ENCODE measurements at regions not wholly inside any gene's neighbourhood (a gene's known extent, or its start where the extent isn't known, plus 50 kb on each side); places are given as distances from the start of the nearest gene placed in this dataset.
A peak's percentile ranks its signal among the peaks of the same experiment; 100 is the strongest.
"Not testable (repeated sequence)": the region's sequence is repeated elsewhere in the genome, so short reads cannot be mapped to it uniquely, and the experiment has no call there.

DNA sequence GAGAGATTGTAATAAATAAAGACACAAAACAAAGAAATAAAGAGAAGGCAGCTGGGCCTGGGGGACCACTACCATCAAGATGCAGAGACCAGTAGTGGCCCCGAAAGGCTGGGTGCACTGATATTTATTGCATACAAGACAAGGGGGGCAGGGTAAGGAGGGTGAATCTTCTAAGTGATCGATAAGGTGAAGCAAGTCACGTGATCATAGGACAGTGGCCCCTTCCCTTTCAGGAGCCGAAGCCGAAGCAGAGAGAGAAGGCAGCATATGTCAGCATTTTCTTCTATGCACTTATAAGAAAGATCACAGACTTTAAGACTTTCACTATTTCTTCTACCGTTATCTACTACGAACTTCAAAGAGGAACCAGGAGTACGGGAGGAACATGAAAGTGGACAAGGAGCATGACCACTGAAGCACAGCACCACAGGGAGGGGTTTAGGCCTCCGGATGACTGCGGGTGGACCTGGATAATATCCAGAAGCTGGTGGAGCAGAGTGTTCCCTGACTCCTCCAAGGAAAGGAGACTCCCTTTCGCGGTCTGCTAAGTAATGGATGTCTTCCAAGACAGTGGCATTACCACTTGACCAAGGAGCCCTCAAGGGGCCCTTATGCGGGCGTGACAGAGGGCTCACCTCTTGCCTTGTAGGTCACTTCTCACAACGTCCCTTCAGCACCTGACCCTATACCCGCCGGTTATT is 126.4 kb downstream of the RBM46 start:
- not testable (repeated sequence) for DNase-seq

DNA sequence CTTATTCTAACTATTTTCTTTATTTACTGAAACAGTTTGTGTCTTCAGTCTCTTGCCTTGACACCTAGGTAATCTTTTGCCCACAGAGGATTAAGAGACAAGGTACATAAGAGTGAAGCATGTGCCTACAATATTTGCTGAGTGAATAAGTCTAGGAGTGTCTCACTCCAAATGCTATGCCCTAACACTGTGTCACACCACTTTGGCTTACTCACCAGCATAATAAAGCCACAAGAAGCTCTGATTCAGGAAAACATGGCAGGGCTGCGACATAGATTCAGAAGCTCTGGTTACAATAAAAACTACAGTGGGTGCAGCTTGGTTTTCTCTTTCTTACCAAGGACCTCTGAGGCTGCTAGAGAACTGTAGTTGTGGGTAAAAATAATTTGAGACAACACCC is 127.1 kb downstream of the RBM46 start:
- DNase-seq: no peak

DNA sequence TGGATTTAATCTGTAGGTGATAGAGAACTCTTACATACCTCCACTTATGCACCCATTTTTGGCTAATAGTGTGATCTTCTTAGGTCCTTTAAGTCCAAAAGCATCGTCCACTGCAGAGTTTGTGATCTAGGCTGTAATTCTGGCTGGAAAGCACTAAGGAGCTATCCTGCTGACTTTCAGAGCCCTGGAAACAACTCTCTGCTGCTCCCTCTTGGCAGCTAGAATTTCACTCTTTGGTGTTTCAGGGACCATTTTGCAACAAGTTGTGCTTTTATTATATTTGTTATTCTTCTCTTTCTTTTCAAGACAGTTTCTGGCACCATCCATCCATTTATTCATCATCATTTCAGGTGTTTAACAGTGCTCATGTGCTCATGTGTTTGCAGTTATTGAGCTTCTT is 130.0 kb downstream of the RBM46 start:
- no peak for DNase-seq

DNA sequence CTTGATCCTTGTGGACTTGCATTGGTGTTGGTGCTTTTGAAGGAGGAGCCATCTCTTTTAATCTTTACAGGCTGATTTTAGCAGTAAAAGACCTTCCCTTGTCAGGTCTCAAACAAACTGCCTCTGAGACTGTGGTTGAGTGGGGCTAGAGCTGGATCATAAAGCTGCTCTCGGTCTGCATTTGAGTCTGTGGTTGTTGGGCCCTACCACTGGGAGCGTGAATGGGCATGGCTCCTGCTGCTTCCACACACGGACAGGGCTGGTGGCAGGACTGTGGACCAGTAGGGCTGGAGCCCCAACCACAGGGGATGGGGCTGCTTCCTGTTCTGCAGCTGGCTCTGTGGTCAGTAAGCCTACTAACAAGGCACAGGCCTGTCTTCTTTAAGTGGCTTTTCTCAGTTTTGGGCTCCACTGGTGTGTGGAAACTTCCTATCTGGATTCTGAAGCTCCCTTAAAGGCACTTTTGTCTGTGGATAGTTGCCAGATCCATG is 130.6 kb downstream of the RBM46 start:
- DNase-seq: no peak

DNA sequence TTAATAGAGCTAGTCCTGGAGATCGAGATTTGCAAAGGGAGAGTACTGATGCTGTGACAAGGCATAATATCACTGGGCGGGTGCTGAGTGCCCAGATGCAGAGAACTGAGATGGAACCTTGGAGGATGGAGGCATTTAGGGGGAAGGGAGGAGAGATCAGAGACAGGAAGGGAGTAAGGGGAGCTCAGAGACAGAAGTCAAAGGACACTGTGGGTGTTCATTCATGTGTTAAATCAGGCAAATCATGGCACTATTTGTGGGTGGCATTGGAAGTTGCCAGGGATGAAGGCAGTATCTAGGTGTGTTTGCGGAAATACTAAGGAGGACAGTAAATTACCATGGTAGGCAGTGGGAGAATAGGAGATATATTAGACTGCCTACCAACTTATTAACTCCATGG is 135.0 kb downstream of the RBM46 start:
- no peak for DNase-seq

DNA sequence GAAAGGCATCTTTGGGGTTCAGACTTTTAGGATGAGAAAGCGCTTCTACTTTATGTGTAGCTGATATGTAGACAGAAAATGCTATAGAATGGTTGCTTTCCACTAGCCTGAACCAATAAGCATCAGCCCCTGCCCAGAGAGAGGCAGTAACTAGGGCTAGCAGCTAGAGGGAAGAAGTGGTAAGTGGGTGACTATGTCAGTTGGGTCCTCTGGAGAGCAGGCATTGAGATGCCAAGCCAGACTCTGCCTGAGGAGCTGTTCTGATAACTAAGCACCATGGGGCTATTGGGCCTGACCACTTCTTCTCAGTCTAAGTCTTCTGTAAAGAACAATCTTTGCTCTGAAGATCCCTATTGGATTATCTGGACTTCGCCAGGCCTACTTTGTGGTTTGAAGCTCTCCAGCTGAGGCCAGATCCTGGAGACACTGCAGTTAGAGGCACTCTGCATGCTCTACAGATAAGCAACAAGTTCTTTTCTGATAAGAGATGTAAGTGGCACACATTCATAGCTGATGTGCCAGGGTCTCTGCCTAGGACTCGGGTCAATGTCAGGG is 146.1 kb downstream of the RBM46 start:
- no peak for DNase-seq

DNA sequence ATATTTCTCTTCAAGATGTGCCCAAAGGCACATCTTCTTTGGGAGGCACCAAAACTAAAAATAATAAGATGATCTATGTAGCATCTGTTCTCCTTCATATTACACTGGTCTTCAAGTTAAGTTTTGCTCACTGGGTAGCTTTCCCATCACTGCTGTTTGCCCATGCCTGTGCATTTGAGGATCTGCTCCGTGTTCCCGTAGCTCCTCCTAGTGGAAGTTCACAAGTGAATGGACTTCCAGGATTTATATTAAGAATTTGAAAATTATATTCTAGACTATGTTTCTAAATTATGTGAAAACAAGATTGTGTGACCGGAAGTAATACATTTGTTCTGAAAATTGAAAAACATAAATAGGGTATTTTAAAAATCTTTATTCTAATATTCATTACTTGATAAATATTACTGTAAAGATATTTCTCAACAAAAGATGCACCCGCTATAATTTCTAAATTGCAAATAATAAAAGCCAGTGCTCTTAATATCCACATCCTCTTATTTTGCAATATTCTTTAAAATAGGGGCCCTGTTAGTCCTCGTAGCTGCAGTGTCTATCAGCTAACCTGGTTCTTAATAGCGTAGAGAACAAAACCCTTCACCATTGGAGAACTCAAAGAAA is 147.7 kb downstream of the RBM46 start:
- peak; percentile 3 for DNase-seq

DNA sequence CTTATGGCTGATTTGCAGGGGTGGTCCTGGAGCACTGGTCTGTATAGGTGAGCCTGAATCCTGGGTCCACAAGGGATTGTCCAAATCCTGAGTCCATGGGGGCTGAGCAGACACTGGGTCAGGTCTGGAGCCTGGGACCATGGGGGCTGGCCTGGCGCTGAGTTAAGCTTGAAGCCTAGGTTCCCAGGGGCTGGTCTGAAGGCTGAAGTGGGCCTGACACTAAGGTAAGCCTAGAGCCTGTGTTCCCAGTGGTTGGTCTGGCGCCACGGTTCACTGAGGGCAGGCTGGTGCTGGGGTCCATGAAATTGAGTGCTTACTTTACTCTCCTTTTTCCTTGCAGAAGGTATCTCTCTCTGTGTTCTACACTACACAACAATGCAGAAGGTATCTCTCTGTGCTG is 155.8 kb downstream of the RBM46 start:
- no peak for DNase-seq

DNA sequence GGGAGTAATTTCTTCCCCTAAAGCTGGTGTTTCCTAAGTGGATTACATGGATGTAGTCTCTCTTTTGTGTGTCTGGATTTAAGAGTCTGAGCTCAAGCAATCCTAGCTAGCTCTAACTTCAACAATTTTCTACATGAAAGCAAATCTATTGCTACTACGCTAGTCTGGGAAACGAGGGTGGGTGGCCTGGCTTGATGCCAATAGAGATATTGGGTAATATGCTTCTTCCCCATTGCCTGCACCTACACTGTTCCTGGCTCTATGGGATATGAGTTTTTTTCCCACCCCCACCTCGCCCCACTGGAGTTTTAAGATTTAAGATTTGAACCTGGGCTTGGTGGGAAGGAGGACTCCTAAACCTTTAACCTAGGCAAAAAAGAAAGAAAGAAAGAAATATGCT is 158.8 kb downstream of the RBM46 start:
- no peak for DNase-seq

DNA sequence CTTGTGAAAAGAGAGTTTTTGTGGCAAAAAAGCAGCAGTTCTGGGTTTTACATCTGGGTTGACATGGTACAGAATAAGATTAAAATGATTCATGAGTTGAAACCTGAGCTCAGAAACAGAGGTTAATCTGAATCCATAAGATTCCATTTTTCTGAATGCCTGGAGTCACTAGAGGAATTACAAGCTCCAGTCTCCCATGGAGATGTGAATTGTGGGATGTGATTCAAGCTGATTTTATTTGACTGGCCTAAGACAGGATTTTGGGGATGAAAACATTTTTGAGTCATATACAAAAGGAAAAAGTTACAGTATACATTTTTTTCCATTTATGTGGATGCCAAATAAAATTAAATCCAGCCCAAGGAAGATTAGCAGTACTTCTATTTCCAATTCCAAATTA is 161.1 kb downstream of the RBM46 start:
- DNase-seq: no peak

DNA sequence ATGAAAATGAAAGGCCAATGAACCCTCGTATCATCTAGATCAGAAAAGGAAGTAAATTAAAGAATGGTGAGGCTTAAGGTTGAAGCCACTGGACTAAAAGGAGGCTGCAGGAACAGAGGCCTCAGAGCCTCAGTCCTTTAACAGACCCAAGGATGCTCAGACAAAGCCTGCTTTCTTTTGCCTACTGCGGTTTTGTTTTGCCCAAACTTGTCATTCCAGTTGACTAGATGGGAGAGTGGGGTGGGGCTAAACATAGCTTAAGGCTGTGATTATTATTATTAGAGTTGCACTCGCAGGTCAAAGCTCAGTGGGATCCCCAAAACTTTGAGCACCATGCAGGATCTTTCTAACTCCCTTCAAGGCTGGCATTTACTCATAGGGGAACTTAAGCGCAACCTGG is 163.9 kb downstream of the RBM46 start:
- DNase-seq: no peak

DNA sequence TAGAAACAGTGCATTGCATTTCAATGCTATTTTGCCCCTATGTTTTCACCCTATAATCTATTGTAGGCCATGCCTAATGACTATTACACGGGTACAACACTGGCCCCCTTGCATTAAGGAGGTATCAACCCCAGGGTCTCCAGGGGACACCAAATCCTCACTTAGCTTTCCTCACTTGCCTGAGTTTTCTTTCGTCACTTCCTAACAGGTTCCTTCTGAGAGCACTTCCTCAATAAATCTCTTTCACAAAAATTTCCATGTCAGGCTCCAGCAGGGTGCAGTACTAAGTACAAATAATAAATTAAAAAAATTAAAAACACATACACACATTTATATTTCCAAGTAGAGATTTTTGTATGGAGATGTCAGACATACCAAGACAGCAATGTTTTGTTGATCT is 165.0 kb downstream of the RBM46 start:
- DNase-seq: no peak

DNA sequence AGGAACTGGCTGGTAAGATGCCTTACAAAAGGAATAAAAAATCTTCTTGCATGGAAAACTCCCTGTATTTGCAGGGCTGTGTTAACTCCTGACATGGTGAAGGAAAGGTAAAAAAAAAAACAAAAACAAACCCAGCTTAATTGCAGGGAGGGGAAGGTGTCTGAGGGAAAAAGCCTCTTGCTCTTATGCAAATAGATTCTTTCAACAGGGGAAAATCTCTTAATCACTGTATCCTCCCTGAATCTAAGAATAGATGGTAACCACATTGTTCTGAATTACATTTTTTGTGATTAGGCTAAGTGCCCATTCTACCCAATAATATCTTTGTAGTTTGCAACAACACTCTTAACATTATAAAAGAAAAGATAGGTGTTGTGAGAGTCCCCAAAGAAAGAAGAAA is 172.6 kb downstream of the RBM46 start:
- DNase-seq: no peak

DNA sequence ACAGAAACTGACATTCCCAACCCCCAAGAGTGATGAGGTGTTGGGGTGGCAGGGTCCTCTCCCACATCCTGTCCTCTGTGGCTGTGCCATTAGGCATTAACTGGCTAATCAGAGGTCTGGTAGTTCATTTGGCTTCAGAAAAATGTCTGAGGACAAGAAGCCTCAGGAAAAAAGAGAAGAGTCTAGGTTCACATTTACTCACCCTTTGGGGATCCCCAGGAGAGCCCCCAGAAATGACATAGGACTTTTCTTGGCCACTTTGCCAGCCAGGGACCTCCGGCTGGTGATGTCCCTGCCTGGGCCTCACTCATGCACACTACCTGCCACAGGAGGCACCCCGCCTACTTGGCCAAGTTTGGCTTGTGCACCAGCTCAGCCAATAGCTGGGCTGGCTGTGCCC is 173.0 kb downstream of the RBM46 start:
- DNase-seq: no peak

DNA sequence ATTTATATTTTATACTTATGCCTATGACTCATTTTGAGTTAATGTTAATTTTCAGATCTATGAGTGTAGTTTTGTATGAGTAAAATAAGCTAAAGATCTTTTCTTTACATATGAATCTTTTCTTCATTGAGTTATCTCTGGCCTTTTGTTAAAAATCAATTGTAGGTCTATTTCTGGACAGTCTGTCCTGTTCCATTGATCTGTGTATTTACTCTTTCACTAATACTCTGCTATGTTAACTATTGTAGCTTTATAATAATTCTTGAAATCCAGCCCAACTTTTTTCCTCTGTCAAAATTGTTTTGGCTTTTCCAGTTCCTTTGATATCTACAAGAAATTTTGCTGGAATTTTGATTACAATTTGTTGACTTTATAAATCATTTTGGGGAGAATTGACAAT is 177.0 kb downstream of the RBM46 start:
- no peak for DNase-seq

DNA sequence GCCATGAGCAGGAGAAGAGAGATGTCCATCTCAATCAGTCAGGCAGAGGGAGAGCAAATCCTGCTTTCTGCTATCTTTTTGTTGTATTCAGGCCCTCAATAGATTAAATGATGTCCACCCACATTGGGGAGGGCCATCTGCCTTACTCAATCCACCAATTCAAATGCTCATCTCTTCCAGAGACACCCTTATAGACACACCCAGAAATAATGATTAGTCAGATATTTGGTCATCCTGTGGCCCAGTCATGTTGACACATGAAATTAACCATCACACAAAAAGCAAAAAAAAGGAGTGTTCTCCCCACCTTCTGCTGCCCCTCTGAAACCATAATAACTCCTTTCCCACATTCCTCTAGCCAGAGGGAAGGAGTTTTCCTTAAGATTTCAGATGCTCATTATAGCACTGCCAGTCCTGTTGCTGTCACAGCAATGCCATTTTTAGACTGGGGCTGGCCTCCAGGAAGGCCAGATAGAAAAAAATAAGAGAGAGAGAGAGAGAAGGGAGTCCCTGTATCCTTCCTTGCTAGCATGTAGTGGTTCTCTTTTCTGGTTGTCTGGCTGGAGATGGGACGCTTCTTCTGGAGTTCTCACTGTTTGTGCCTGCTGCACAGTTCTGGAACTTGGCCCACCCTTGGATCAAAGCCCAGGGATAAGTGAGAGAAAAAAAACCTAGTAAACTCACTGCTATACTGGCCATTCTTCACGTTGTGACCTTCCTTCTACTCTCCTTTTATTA is 177.7 kb downstream of the RBM46 start:
- DNase-seq: no peak

DNA sequence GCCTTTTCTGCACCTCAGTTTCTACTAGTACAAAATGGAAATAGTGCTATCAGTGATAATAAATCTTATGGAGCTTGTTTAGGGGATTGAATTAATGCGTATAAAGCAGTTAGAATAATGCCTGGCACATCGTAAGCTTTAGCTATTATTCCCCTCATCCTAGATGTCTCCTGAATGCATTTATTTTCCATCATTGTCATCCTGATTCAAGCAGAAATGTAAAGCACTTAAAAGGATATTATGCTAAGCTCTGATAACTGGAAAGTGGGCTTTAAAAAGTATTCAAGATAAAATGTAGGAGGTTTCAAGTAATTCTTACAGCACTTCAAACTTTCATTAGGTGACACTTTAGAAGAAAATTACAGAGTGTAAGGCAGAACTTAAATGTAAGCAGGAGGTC is 178.7 kb downstream of the RBM46 start:
- no peak for DNase-seq

DNA sequence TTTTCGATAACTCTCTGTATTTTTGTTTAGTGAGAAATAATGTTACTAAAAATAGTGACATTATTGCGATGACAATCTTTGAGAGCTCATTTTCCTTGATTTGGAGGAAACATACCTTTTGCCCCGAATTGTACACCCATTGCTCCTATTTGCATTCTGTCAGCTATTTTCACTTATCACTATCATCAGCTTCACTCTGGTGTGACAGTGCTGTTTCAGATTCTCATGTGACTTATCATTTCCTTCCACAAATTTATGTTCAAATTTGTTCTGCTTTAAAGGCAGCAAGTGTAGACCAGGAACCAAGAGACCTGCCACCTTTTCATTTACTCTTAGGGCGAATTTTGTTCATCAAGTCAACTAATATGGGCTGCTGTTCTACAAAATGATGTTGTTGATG is 179.4 kb downstream of the RBM46 start:
- DNase-seq: no peak

DNA sequence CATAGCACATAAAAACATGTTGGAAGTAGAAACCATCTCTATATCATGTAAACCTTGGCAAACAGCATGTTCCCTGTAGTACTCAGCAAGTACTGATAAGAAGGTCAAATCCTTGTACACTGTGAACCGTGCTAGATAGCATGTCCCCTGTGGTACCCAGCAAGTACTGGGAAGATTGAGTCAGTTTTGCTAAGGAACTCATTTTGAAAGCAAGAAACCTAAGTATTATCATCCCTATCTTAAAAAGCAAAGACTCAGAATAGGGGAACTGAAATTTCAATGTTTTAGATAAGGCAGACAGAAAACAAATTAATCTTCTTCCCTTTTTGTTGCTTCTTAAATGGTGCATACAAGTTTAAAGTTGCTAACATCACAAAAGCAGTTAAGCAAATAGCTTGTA is 180.2 kb downstream of the RBM46 start:
- no peak for DNase-seq

DNA sequence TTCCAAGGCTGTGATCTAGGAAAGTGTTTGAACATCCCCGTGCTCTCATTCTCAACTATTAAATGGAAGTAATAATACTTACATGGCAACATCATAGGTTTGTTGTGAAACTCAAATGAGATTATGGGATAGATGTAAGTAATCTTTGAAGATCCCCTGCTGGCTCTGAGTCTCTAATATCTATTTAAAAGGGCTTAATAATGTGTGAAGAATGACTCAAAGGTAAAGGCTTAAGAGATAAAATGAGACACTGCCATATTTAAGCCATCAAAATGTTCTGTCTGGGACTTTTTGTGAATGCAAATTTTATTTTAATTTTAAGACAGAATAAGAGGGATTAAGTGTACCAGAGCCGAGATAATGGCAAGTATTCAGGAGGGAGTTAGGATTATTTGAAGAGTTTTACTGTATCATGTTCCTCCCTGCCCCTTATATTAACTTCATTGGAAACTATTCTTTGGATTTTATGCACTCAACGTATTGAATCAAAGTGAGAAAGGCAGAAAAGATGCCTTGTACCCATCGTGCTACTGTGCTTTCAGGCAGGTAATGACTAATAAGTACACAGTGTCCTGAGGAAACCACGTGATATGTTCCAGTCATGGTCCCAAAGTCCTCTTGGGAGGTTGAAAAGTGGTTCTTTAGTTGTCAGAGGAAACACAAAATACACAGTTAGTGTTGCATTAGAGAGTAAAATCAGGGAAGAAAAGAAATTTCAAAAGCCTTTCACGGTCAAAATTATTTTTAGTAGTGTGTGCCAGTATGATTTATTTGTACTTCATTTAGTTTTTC is 192.4 kb downstream of the RBM46 start:
- DNase-seq: no peak

DNA sequence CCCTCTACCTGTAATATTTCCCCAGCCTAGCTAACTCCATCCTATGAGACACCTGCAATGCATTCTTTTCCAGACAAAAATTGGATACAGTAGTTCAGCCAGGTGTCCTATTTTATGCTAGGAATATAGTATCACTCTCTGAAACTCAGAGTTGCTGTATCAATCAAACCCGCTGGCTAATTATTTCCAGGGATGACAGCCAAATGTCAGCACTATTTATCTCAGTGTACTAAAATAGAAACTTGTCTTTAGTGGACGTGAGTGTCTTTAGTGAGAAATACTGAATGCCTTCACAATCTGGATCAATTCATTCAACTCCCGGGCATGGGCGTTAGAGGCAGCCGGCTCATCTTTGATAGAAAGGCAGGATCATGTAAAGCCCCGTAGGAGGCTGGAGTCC is 196.2 kb downstream of the RBM46 start:
- no peak for DNase-seq

DNA sequence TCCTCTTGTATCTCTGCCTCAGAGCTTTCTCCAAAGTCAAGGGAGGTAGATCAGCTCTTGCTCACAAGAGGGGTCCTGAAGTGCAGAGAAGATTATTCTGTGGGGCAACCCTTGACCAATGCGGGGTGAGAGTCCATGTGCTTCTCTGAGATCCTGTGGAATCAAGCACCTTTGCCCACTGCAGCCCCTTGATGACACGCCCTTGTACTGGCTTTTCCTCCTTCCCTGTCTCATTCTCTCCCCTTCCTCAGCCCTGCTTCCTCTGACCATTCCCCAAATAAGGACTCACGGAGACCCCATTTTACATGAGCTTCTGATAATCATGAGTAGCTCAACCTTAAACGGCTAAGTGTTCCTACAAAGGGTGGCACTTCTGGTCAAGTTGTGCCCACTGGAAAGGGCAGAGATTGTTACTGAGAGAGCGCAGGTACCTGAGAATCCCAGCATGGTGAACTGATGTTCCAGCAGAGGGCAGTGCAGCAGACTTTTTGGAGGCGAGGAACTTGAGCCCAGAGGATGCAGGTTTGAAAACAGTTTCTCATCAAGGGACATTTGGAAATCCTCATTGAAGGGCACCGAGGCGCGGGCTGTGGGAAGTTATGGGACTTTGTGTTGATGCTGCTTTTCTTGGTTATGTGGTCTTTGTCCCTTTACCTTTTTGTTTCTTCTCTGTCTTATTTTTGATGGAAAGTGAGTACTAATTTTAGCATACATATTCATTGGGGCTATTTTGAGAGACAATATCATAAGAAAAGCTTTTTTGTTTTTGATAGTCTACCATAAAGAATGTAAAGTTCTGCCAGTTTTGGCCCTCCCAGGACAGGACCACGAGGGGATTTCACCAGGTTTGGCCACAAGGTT is 201.3 kb downstream of the RBM46 start:
- peak; percentile 33 for DNase-seq

Data from RPMI8226 (cell line).